NCI-H446 treated with DMSO at 0.1 percent for 48 hours (cell line): ENCODE measurements at regions not wholly inside any gene's neighbourhood (a gene's known extent, or its start where the extent isn't known, plus 50 kb on each side); places are given as distances from the start of the nearest gene placed in this dataset.
"Not testable (repeated sequence)": the region's sequence is repeated elsewhere in the genome, so short reads cannot be mapped to it uniquely, and the experiment has no call there.

Experiments
- DNase-seq: peaks from one replicate; lab custom pipeline; 2025; lab: John Stamatoyannopoulos, UW

DNA sequence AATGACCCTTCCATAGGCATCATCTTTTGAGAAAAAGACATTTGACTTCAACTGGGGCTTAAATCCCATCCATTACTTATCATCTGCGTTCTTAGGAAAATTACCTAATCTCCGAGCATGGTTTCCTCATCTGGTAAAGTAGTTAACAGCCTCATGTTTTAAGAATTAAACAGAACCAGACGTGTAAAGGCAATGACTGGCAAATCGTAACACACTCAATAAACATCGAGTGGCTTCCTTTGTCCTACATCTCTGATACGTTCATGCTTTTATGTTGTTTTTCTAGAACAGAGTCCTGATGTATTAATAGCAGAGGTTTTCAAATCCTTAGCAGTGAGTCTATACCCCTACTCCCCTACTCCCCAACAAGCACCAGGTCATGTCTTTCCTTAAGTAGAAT is 189.7 kb upstream of the RGS6 start:
- no peak for DNase-seq

DNA sequence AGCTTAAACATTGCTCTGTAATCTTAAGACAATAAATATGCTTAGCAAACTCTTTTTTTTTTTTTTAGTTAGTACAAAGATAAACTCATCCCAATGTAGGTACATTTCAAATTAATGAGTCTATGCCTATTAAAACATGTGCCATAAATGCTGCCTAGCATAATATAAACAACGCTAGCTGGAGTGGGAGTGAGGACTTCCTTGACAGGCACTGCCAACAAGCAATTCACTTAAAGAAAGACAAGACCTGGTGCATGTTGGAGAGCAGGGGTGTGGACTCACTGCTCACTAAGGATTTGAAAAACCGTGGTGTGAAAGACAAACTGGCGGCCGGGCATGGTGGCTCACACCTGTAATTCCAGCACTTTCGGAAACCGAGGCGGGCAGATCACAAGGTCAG is 187.2 kb upstream of the RGS6 start:
- no peak for DNase-seq

DNA sequence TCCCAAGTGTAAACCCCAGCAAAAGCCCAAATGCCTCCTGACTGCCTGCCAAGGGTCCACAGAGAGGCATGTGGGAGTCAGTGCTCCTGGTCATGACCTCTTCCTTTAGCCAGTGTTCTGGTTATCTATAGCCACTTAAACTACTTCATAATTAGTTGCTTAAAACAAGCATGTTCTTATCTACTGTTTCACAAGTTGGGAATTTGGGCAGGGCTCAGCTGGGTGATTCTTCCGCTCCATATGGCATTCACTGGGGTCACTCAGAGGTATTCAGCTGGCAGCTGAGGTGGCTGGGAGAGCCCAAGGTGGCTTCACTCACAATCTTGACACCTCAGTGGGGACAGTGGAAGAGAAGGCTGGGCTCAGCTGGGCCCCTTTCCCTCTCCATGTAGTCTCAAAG is 184.0 kb upstream of the RGS6 start:
- DNase-seq: no peak

DNA sequence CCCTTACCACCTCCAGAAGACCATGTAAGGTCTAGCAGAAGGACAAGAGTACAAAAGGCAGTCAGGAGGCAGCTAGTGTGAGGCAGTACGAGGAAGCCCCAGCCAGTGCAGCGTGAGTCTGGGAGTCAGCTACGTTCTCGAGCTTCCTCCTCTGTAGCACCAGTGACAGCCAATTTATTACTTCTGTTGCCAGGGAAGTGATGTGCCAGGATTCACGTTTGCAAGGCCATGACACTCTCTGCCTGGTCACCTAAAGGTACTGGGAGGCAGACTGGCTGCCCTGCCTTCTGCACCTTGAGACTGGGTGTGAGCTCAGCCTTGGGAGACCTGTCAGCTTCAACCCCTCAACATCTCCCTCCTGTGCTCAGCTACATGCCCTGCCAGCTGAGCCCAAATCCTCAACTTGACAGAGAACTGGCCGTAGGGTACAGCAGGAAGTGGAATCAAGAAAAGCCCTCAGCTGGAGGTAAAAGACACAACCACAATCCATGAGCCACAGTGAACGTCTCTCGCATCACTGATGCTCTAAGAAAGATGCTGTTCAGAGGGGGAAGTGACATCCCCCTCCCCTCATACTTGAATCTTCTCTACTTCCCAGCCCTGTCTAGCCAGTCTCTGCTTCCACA is 182.5 kb upstream of the RGS6 start:
- DNase-seq: no peak

DNA sequence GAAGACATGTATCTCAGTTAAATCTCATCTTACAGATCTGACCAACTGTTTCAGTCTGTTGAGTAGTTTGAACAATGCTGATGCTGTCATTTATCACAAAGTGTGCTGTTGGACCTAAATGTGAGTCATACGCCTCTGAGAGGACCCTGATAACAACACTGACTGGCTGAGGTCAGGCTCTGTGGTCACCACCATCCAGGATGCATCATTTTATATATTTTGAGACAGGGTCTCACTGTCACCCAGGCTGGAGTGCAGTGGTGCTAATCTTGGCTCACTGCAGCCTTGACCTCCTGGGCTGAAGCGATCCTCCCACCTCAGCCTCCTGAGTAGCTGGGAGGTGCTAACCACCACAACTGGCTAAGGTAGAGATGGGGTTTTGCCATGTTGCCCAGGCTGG is 181.0 kb upstream of the RGS6 start:
- no peak for DNase-seq

DNA sequence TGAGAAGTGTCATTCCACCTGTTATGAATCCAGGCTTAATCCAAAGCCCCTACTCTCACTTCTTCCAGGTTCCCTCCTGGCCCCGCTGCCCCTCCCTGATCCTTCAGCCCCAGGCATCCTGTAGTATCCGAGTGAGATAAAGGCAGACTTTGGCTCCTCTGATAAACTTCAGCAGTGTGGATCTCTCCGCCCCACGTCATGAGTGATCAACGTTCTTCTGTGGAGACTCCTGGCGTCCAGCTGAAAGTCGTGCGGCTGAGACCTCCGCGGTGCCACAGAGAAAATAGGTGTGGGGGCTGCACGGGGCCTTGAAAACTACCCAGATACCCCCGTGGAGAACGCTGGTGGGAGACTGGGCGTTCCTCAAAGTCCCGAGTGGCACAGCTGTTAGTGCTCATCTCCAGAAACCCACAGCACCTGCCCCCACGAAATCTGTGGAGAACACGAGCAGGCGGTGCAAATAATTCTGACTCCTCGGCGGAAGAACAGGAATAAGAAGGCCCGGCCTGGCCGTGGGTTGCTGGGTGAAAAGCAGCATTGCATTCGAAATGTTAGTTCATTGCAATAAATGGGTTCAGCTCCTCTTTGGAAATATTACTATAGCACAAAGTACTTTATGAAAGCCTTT is 180.0 kb upstream of the RGS6 start:
- DNase-seq: no peak

DNA sequence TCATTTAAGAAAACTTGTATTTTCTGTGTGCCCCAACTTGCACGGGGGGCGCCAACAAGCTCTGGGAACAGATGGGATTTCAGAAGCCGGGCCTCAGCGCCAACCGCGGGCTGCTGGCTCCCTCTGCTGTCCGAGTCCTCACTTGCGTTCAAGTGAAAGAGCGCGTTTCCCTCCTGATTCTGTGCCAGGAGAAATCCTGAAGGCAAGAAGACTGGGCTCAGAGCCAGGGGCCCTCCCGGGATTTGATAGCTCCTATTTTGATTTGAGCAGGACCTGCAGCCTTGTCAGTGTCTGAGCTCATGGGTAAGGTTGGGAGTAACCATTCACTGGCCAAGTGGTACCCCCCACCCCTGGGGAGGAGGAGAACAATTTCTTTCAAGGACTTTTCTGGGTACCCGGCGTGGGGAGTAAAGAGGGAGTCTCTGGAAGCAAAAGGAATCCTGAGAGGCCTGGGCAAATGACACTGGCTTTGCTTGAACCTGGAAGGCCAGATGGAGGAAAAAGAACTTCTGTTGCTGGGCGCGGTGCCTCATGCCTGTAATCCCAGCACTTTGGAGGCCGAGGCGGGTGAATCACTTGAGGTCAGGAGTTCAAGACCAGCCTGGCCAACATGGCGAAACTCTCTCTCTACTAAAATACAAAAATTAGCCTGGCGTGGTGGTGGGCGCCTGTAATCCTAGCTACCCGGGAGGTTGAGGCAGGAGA is 179.0 kb upstream of the RGS6 start:
- DNase-seq: peak; percentile 97

DNA sequence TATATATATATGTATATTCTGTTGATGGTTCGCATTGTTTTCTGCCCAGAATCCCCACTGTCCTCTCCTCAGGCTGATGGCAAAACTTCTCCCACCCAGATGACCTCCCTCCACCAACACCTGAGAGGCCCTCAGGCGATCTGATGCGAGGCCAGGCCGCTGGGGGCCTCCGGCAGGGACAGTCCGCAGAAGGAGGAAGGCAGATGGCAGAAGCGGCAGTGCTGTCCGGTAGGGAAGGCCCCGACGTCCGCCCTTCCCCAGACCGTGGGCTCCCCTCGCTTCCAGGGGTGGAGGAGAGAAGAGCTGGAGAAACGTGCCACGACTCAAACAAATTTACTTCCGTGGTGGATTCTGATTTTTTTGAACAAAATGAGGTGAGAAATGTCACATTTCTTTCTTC is 178.3 kb upstream of the RGS6 start:
- DNase-seq: no peak

DNA sequence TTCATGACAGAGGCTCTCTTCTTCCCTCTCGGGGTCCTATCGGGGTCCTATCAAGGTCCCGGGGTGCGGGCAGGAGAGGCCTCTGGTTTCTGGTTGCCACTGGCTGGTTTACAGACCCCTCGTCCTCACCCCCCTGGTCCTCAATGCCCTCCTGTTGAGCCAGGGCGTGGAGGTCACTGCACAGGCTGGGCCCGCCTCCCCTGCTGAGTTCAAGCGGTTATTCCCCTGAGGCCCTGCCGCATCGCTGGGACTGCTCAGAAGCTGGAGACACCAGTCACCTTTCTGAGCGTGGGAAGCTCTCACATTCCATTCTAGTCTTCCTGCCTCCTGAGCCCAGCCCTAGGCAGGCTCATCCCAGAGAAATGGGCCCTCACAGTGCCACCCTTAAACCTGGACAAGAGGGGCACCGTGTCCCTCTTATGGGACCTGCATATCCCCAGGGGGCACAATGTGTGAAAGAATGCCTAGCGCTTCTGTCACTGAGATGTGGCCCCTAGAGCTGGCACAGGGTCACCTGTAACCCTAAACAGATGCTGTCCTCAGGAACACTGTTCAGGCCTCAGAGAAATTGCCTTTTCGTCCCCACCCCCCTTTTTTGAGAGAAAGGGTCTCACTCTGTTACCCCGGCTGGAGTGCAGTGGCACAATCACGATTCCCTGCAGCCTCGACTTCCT is 177.7 kb upstream of the RGS6 start:
- DNase-seq: no peak

DNA sequence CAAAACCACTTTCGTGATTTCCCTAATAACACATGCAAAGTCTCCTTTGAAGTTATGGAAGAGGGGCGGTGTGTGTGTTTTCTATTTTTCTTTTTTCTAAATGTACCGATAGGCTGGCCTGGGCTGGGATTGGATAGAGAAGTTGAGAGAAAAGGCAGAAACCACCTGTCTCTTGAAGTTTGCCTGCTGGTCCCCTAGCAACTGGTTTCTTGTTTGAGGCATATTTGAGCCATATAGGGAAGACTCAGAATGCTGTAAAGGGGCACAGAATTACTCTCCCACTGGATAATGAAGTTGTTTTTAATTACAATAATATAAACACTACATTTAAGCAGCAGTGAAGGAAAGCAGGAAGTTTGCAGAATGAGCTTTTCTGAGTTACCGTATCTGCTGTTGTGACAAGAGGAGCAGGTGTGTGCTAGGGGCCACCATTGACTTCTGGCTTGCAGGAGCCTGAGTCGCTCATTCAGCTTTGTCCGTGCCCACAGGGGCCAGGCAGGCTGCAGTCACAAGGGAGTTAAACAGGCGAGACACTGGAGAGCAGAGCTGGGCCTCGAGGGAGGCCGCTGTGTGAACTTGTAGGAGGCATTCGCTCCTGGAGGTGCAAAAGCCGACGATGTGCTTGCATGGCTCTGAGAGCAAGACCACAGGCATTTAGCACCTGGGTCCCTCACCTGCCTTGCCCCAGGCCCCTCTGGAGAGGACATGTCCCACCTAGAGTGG is 173.8 kb upstream of the RGS6 start:
- DNase-seq: no peak

DNA sequence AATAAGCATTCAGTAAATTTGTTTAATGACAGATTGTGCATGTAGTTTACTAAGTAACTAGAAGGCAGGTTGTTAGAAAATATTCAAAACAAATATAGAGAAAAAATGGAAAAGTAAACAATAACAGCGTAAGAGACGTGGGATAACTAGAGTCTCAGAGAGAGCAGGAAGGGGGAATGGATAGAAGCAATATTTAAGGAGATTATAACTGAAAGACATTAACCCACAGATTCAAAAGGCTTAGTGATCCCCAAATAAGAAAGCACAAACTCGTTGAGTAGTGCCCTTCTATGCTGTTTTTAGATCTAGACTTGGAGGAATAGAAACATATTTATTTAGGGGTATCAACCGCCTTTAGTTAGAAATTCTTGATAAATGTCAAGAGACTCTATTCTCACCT is 169.7 kb upstream of the RGS6 start:
- DNase-seq: no peak

DNA sequence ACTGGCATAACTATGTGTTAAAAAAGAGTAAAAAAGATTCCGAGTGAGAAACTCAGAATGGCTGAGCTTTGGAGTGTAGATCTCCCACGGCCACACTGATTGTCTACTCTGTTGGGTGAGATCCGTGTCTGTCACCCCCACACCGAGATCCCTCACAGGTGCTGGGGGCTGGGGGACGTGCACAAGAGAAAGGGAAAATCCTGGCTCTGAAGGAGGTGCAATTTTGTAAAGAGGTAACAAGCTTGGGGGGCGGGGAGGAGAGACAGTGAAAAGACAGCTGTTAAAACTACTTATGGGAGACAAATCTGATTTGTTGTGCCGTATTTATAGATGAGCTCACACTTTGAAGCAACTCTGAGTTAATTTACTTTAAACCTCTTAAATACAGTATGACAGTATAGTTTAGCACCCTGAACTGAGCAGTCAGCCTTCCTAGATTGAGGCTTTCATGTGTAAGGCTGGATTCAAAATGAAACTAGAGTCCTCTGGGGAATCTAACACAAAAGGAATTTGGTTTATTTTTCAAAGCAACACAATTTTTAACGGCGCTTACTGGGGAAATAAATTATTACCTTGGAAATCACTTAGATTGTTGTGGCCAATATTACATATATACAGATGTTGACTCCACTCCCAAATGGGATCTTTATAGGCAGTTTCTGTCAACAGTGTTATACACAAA is 167.4 kb upstream of the RGS6 start:
- no peak for DNase-seq

DNA sequence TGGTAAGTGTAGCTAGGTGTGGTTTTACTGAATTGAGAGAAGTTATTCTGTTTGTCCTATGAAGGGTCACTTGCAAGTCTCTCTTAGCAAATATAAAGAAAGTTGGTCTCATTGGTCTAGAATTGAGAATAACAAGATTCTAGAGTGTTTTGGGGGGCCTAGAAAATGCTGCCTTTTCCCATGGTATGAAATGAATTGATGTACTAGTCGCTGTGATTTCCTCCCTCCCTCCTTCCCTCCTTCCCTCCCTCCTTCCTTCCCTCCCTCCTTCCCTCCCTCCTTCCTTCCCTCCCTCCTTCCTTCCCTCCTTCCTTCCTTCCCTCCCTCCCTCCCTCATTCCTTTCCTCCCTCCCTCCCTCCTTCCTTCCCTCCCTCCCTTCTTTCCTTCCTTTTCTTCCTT is 166.7 kb upstream of the RGS6 start:
- DNase-seq: no peak

DNA sequence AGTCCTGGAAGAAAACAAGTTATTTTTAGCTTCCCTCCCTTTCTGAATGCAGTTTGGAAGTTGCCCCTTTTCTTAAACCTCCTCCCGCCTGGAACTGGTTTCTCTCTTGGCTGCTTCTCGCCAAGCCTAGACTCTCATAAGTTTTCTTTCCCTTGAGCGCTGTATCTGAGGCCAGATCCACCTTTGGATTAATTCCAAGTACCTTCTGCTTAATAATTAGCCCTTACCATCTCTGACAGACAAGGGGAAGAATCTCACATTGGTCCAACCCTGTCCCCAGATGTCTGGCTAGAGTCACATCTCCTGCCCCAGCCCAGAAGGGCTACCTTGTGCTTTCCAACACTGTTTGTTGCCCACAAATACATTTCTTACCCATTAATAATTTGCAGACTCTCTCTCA is 161.8 kb upstream of the RGS6 start:
- DNase-seq: no peak

DNA sequence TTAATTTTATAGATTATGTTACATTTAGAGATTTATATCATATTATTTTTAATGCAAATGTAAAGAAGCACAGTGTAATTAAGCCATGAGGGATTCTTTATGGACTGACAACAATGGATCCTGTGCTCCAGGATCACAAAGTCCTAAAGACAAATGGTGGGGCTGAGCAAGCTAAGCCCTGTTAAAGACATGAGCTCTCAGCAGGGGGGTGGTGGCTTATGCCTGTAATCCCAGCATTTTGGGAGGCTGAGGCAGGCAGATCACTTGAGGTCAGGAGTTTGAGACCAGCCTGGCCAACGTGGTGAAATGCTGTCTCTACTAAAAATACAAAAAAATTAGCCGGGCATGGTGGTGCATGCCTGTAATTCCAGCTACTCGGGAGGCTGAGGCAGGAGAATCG is 160.8 kb upstream of the RGS6 start:
- not testable (repeated sequence) for DNase-seq

DNA sequence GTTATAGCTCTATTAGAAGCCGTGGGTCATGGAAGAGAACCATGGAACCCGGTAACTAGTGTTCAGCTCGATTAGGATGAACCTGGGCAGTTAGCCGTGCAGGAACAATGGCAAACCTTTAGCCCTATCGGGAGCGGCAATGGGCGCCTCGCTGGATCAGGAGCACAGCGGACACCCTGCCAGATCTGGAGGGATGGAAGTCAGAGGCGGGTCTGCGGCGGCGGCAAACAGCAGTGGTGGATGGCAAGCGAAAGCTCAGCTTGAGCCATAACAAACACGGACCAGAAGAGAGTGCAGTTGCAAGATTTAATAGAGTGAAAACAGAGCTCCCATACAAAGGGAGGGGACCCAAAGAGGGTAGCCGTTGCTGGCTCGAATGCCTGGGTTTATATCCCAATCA is 160.2 kb upstream of the RGS6 start:
- not testable (repeated sequence) for DNase-seq

DNA sequence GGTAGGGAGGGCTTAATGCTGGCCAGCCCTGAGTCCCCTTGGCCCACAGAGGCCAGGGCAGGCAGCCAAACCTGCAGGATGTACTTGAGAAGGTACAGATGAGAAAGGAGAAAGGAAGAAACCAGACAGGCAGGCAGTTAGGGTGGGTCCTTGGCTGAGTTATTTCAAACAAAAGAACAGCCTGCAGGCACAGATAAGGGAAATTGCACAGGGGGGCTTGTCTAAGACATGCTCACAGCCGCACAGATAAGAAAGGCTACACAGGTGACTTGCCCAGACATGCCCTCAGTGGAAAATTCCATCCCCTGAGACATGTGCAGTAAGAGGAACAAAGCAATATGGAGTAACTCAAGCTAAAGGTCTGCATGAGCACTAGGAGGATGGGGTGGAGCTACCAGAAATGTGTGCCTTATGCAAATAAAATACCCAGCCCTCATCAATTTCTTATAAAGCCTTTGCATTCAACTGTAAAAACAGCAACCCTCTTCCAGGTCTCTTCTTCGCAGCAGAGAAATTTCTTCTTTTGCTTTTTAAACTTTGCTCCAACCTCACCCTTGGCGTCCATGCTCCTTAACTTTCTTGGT is 158.2 kb upstream of the RGS6 start:
- no peak for DNase-seq

DNA sequence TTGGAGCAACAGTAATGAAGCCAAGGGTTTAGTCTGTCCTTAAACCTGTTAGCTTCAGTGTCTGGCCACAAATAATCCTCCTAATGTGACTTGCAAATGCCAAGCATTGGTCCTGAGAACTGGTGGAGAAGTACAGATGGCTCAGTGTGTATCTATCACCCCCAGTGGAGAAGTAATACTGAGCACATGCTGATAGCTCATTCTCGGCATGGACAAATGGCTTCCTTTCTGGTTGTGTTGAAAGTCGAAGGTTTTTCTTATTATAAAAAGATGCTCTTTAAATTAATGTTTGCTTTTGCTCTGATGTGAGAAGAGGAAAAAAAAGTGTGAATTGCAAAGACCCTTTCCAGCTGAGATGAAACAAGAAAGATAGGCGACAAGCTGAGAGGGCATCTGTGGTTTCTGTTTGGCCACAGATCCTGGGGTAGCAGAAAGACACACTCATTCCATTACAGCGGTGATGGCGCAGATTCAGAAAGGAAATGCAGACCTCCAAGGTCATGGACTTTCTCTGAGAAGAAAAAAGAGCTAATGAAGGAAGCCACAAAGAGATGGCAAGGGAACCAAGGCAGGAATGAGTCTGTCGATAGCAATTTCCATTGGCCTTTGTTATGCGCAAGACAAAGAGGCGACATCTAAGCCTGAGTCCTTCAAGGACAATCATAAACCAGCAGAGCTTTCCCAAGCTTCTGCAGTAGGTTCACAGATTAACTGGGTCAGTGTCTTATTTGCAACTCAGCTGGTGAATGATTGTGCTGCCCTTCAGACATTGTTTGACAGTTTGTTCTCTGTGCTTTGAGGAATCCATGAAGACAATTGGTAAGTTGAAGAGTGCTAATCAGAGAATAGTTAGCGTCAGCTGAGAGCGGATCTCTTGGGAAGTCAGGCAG is 155.5 kb upstream of the RGS6 start:
- DNase-seq: no peak

DNA sequence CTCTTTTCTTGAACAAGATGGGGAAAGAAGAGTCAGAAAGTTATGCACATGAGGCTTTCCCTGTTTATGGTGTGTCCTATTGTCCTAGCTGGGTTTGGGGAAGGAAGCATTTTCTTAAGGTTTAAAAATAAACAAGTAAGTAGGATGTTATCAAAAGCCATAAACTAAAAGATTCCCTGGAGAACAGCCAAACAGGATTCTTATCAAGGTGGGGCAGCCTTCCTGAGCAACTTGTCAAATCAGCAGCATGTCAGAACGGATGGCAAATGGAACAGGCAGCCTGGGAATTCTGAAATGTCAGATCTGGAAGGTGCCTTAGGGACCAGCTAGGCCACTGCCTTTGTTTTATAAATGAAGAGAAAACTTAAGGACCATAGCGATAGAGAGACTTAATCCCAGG is 152.2 kb upstream of the RGS6 start:
- DNase-seq: no peak

DNA sequence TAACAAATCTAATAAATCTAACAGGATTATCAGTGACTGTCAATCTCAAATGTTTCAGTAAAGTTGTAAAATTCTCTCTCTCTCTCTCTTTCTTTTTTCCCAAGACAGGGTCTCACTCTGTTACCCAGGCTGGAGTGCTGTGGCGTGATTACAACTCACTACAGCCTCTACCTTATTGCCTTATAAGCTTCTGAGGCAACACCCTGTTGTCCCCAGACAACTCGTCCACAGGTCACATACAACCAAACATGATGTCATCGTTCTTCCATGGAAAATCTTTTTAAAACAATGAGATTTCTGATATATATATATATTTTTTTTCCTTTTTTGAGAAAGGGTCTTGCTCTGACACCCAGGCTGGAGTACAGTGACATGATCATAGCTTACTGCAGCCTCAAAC is 151.4 kb upstream of the RGS6 start:
- no peak for DNase-seq
